OCI-LY3 (cell line): ENCODE measurements at regions not wholly inside any gene's neighbourhood (a gene's known extent, or its start where the extent isn't known, plus 50 kb on each side); places are given as distances from the start of the nearest gene placed in this dataset.

Experiments
- EZH2phosphoT487 ChIP-seq: fragments of 200-600 bp; shearing (Covaris generic); IDR thresholded peaks from 2 replicates; pipeline ENCODE4 v1.6.1; 2018; ENCODE audit warnings: antibody characterized with exemption, mixed run types, low read depth
- TF ChIP-seq, protein P1 (sequence below): fragments of 200-600, 300-600 bp; sonication (generic); IDR thresholded peaks from 2 replicates; pipeline ENCODE4 v1.5.1; 2014; ENCODE audit warnings: antibody characterized with exemption, low read length, low read depth

DNA sequence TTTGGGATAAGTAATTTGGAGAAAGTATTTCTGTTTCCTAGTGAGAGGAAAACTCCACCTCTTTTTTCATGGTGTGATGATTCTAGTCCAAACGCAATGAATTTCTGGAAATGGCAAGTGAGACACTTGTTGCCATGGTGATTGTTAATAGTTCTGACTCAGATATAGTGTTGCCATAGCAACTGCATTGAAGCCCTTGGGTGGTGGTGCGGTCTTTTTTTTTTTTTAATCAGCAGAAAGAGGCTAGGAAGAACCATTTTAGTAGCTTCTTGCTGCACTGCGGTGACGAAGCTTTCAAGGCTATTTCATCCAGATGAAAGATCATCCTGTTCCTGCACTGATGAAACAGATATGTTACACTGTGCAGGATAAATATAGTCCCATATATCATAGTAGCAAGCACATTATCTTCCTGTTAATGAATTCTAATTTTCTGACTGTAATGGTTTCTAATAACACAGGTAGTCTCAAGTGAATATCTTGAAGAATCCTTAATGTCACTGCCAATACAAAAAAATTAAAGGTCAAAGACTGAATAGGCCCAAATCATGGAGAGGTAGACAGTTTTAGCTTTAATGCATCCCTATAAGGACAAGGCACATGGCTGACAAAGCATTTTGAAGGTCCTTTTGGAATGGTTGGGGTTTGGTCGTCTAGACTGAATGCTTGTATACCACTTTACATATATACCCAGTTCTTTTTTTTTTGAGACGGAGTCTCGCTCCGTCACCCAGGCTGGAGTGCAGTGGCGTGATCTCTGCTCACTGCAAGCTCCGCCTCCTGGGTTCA, 125.1 kb upstream of the ZBTB20 start:
- TF ChIP-seq, protein P1, sequence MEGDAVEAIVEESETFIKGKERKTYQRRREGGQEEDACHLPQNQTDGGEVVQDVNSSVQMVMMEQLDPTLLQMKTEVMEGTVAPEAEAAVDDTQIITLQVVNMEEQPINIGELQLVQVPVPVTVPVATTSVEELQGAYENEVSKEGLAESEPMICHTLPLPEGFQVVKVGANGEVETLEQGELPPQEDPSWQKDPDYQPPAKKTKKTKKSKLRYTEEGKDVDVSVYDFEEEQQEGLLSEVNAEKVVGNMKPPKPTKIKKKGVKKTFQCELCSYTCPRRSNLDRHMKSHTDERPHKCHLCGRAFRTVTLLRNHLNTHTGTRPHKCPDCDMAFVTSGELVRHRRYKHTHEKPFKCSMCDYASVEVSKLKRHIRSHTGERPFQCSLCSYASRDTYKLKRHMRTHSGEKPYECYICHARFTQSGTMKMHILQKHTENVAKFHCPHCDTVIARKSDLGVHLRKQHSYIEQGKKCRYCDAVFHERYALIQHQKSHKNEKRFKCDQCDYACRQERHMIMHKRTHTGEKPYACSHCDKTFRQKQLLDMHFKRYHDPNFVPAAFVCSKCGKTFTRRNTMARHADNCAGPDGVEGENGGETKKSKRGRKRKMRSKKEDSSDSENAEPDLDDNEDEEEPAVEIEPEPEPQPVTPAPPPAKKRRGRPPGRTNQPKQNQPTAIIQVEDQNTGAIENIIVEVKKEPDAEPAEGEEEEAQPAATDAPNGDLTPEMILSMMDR, result no peak
- TF ChIP-seq EZH2phosphoT487, result no peak
